HG02970 (cell line): ENCODE measurements at regions not wholly inside any gene's neighbourhood (a gene's known extent, or its start where the extent isn't known, plus 50 kb on each side); places are given as distances from the start of the nearest gene placed in this dataset.

Source experiments
- ATAC-seq: cut with Tn5 transposase; IDR thresholded peaks from one replicate; pipeline ENCODE4 v1.9.1; 2021; ENCODE audit warnings: mild to moderate bottlenecking, moderate library complexity, moderate number of reproducible peaks; ENCODE audit not compliant: unreplicated experiment, low FRiP score

DNA sequence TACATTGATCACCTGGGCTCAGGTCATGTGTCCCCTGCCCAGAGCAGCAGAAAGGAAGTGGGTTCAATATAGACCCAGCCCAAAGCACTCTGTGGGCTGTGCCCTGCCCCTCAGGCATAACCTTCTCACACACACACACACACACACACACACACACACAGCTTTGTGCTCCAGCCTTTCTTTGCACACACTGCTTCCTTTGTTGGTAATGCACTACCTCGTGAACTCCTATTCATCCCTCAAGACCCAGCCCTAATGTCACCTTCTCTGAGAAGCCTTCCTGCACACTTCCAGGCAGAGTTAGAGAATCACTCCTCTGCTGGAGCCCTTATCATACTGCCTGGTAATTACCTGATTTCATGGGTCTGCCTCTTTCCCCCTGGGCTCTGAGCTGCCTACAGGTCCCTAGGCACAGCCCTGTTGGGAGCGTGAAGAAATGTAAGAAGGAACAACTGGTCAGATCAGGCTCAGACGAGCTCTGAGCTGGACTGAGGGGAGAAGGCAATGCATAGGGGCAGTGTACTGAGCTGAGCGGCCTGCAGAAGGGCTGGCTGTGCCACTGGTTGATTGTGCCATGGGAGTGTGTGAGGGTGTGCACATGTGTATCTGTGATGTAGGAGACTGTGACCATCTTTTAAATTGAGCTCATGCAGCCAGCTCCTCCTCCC lies 210.3 kb downstream of the GLI2 start:
- ATAC-seq: no peak

- no peak for ATAC-seq
These were observed 211.7 kb downstream of the GLI2 start for GRCh38 chr2:120947327-120947726.

- no peak for ATAC-seq
These were observed 212.5 kb downstream of the GLI2 start for GRCh38 chr2:120947982-120948661.

DNA sequence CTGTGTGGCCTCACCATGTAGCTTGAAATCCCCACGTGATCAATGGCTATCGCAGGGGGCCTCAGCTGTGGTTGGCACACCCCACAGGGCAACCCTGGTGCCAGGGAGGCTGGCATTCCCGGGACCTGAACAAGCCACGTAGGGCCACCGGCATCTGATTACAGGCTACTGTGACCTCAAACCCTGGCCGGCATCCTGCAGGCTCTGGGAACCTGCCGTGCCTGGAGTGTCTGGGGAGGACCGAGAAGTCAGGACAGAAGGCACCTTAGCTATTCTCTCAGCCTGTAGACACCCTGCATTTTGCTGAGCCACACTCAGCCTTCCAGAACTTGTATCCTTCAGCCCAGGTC lies 213.0 kb downstream of the GLI2 start:
- no peak for ATAC-seq

GRCh38 chr2:120949027-120949956 lies 213.6 kb downstream of the GLI2 start:
- ATAC-seq: no peak

DNA sequence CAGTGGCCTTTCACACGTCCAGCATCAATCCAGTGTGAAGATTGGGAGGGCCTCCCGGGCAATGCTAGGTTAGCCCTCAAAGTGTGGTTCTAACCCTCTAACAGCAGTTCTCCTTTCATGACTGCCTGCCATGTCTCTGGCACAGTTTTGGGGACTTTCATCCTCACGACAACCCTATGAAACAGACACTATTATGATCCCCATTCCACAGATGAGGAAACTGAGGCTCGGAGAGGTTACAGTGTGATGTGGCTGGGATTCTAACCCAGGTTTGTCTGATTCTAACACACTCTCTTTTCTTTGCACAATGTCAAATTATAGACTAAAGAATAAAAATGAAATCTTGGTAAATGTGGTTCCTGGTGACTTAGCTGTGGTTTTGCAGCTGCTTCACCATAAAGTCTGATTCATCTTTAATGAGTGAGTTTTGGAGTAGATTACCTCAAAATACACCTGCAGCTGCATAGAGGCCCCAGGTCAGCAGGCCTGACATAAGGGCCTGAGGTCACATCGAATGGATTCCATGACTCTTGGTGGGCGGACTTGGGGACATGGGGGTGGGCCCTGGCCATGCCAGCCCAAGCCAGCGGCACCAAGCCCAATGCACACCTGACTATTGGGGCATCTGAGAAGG lies 214.4 kb downstream of the GLI2 start:
- ATAC-seq: no peak

DNA sequence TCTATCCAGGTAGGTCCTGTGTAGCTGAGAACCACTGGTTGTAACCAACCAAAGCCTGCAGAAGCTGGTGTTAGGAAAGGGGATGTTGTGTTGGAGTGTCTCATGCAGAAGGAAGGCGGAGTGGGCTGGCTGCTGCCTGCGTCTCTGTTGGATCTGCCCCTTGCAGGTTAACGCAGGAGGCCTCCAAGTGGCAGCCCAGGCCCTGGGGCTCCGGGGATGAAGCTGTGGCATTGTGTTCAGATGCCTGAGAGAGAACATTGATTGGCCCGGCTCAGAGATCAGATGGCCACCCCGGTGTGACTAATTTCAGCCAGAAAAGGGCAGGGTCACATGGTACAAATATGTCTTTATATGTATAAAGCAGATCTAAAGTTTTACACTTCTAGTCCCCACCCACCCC lies 216.0 kb downstream of the GLI2 start:
- no peak for ATAC-seq

GRCh38 chr2:120952318-120952717 lies 216.7 kb downstream of the GLI2 start:
- ATAC-seq: no peak

- ATAC-seq: no peak
These were observed 217.5 kb downstream of the GLI2 start for GRCh38 chr2:120953066-120953756.

DNA sequence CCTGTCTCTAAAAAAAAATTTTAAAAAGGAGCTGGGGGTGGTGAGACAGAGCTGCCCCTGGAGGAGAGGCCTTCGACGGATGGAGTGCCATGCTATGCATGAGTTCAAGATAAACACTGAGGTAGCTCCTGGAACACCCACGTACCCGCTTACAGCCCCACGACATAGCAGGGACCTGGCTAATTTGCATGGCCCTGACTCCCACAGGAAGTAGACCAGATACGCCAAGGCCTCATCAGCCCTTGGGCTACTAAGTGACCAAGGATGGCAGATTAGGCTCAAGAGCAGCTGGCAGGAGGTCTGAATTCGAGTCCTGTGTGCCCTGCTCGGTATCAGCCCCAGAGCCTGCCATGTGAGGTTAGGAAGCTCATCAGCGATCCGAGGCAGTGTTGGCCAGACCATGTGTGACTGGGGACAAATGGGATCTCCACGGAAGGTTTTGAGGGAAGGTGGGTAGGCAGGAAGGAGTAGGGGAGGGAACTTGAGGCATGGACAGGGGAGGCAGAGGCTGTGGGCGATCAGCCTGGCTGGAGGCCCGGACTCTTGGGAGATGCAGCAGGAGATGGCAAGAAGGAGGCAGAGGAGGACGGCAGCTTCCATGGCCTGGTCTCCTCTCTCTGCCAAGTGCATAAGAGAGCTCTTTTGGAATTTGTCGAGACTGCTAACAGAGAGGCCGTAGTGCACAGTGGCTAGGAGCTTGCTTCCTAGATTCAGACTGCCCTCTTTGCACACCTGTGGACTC lies 218.3 kb downstream of the GLI2 start:
- ATAC-seq: no peak

DNA sequence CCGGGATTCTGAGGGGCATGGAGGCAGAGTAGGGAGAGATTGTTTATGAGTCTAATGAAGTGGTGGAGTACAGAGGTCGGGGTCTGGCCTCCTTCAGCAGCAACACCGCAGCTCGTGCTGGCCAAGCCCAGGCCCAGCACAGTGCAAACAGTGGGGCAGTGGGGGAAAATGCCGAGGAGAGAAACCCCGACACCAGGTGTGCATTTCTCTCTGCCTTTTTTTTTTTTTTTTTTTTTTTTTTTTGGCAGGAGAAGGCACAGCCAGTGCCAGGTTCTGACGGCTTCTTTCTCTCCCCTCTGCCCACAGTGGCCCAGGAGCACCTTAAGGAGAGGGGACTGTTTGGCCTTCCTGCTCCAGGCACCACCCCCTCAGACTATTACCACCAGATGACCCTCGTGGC lies 219.3 kb downstream of the GLI2 start:
- ATAC-seq: no peak

DNA sequence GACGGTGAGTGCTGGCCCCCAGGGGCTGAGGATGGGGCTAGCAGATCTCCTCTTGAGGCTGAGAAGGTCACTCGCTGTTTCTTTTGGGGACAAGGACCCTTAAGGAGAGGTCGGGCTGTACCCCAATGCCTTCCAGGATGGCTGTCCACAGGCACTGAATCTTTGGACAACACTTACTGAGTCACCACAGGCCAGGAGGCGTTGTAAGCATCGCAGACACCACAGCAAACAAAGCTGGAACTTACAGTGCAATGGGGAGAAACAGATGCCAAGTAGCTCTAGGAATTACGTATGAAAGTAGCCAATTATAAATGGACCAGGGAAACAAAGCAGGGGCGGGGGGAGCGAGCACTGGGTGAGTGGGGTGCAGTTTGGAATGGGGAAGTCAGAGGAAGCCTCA lies 219.8 kb downstream of the GLI2 start:
- ATAC-seq: no peak

- no peak for ATAC-seq
These were observed 221.0 kb downstream of the GLI2 start for GRCh38 chr2:120956486-120957156.

DNA sequence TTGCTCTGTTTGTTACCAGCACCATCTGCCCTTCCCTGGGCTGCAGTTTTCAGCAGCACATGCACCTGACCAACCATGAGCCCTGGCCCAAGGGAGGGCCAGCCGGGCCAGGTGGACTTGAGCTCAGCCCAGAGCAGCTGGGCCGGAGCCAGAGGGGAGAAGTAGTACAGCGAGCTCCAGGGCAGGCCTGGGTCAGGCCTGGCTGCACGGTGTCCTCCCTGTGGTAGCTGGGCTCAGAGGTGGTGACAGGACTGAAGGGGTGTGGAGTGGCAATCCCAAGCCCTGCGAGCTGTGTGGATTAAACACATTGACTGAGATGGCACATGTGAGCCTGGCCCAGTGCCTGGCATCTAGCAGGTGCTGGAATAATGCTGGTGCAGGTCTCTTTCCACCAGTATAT lies 222.2 kb downstream of the GLI2 start:
- no peak for ATAC-seq

- no peak for ATAC-seq
These were observed 223.1 kb downstream of the GLI2 start for GRCh38 chr2:120958623-120959366.

DNA sequence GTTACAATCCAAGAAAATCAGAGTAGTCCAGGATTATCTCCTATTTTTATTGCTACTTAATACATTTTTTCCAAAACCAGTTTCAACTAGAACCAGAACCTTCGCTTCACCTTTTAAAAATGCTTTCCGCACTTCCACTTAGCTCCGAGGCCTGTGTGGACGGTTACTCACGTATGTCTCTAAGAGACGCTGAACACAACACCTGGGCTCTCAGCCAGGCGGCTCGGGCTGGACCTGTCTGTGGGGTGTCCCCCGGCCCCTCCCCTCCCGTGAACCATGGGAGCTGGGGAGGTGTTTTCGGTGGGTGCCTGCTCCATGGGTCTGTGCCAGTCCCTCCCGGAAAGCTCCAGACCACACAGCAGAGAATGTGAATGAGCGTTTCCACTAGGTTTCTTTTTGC lies 223.8 kb downstream of the GLI2 start:
- no peak for ATAC-seq

- ATAC-seq: no peak
These were observed 225.2 kb downstream of the GLI2 start for GRCh38 chr2:120960770-120961366.

GRCh38 chr2:120961396-120961795 lies 225.7 kb downstream of the GLI2 start:
- ATAC-seq: no peak
